HCT116 (cell line): ENCODE measurements at regions not wholly inside any gene's neighbourhood (a gene's known extent, or its start where the extent isn't known, plus 50 kb on each side); places are given as distances from the start of the nearest gene placed in this dataset.

Experiments used
- CEBPB ChIP-seq: IDR thresholded peaks from 2 replicates; pipeline ENCODE4 v1.6.1; 2012; ENCODE audit warnings: low read depth
- EZH2 ChIP-seq: fragments of 200-600 bp; sonication (generic); IDR thresholded peaks from 2 replicates; pipeline ENCODE4 v1.6.1; 2017; ENCODE audit warnings: antibody characterized with exemption, mixed run types
- EZH2phosphoT487 ChIP-seq: fragments of 200-600 bp; IDR thresholded peaks from 2 replicates; pipeline ENCODE4 v1.6.1; 2018; ENCODE audit warnings: antibody characterized with exemption, borderline replicate concordance
- POLR2A ChIP-seq: IDR thresholded peaks from 2 replicates; pipeline ENCODE4 v1.7.0; 2011; ENCODE audit warnings: borderline replicate concordance; ENCODE audit not compliant: insufficient read depth, insufficient read length; ENCODE audit errors: extremely low read depth
- POLR2AphosphoS5 ChIP-seq: IDR thresholded peaks from 2 replicates; pipeline ENCODE4 v1.6.1; 2011; ENCODE audit warnings: mild to moderate bottlenecking, low read depth, low read length, moderate library complexity
- SIN3A ChIP-seq: IDR thresholded peaks from 2 replicates; pipeline ENCODE4 v1.6.1; 2012; ENCODE audit warnings: low read depth
- SP1 ChIP-seq: IDR thresholded peaks from 2 replicates; pipeline ENCODE4 v1.6.1; 2012; ENCODE audit warnings: low read depth
- ZNF274 ChIP-seq: fragments of 200-500 bp; sonication (Bioruptor generic); IDR thresholded peaks from 2 replicates; pipeline ENCODE4 v1.6.1; 2014; ENCODE audit warnings: mild to moderate bottlenecking, low read depth, low read length, inconsistent platforms
- TF ChIP-seq, protein P1 (sequence below): IDR thresholded peaks from 2 replicates; pipeline ENCODE4 v1.6.1; 2012; ENCODE audit warnings: low read depth
- TF ChIP-seq, protein P2 (sequence below): IDR thresholded peaks from 2 replicates; pipeline ENCODE4 v1.6.1; 2012
- TF ChIP-seq, protein P3 (sequence below), 3 experiments: fragments of 200-600 bp in 1 of 3; sonication (generic) in 1 of 3; IDR thresholded peaks in 2 of 3; conservative IDR thresholded peaks in 1 of 3; 2 replicates each; pipeline ENCODE4 v1.5.1; 2012 to 2017; ENCODE audit warnings: low read depth in 2 of 3, low read length in 2 of 3, antibody characterized with exemption in 1 of 3, borderline replicate concordance in 1 of 3, control low read depth in 1 of 3, mild to moderate bottlenecking in 1 of 3, mixed read lengths in 1 of 3, mixed run types in 1 of 3, moderate library complexity in 1 of 3; ENCODE audit not compliant: insufficient read depth in 1 of 3
- TF ChIP-seq, protein P4 (sequence below): IDR thresholded peaks from 2 replicates; pipeline ENCODE4 v1.6.1; 2012

DNA sequence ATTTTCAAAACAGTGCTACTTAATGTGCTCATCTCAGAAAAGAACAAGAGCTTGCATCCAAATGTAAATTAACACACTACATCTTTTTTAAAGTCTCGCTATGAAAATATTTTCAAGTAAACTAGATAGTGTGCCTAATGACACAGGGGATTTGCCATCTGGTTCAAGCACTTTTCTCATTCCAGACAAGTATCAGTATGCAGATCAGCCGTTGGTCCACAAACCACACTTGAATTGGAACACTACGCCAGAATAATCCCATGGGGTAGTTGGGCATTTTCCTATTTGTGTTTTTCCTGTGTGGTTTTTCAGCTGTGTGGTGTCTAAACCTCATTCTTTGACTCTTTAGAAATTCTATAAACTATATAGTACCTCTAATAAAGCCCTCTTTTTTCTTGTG lies 256.2 kb downstream of the EPHA7 start:
- TF ChIP-seq, protein P1, sequence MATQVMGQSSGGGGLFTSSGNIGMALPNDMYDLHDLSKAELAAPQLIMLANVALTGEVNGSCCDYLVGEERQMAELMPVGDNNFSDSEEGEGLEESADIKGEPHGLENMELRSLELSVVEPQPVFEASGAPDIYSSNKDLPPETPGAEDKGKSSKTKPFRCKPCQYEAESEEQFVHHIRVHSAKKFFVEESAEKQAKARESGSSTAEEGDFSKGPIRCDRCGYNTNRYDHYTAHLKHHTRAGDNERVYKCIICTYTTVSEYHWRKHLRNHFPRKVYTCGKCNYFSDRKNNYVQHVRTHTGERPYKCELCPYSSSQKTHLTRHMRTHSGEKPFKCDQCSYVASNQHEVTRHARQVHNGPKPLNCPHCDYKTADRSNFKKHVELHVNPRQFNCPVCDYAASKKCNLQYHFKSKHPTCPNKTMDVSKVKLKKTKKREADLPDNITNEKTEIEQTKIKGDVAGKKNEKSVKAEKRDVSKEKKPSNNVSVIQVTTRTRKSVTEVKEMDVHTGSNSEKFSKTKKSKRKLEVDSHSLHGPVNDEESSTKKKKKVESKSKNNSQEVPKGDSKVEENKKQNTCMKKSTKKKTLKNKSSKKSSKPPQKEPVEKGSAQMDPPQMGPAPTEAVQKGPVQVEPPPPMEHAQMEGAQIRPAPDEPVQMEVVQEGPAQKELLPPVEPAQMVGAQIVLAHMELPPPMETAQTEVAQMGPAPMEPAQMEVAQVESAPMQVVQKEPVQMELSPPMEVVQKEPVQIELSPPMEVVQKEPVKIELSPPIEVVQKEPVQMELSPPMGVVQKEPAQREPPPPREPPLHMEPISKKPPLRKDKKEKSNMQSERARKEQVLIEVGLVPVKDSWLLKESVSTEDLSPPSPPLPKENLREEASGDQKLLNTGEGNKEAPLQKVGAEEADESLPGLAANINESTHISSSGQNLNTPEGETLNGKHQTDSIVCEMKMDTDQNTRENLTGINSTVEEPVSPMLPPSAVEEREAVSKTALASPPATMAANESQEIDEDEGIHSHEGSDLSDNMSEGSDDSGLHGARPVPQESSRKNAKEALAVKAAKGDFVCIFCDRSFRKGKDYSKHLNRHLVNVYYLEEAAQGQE: no peak
- TF ChIP-seq EZH2phosphoT487 (no peak), SIN3A (no peak), POLR2A (no peak), SP1 (no peak), POLR2AphosphoS5 (no peak), CEBPB (no peak), EZH2 (no peak), ZNF274 (no peak)
- TF ChIP-seq, protein P2, sequence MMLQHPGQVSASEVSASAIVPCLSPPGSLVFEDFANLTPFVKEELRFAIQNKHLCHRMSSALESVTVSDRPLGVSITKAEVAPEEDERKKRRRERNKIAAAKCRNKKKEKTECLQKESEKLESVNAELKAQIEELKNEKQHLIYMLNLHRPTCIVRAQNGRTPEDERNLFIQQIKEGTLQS: no peak
- TF ChIP-seq, protein P3, sequence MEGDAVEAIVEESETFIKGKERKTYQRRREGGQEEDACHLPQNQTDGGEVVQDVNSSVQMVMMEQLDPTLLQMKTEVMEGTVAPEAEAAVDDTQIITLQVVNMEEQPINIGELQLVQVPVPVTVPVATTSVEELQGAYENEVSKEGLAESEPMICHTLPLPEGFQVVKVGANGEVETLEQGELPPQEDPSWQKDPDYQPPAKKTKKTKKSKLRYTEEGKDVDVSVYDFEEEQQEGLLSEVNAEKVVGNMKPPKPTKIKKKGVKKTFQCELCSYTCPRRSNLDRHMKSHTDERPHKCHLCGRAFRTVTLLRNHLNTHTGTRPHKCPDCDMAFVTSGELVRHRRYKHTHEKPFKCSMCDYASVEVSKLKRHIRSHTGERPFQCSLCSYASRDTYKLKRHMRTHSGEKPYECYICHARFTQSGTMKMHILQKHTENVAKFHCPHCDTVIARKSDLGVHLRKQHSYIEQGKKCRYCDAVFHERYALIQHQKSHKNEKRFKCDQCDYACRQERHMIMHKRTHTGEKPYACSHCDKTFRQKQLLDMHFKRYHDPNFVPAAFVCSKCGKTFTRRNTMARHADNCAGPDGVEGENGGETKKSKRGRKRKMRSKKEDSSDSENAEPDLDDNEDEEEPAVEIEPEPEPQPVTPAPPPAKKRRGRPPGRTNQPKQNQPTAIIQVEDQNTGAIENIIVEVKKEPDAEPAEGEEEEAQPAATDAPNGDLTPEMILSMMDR (IDR thresholded peaks at IDR 0.05 in 2 of 3, conservative IDR thresholded peaks at IDR 0.05 in 1 of 3; ENCODE audit: borderline replicate concordance in 1 of 3, insufficient read depth in 1 of 3, low read depth in 2 of 3, low read length in 2 of 3): no peak
- TF ChIP-seq, protein P4, sequence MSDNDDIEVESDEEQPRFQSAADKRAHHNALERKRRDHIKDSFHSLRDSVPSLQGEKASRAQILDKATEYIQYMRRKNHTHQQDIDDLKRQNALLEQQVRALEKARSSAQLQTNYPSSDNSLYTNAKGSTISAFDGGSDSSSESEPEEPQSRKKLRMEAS: no peak
